ENCODE measurements at regions not wholly inside any gene's neighbourhood (a gene's known extent, or its start where the extent isn't known, plus 50 kb on each side); places are given as distances from the start of the nearest gene placed in this dataset.

DNA sequence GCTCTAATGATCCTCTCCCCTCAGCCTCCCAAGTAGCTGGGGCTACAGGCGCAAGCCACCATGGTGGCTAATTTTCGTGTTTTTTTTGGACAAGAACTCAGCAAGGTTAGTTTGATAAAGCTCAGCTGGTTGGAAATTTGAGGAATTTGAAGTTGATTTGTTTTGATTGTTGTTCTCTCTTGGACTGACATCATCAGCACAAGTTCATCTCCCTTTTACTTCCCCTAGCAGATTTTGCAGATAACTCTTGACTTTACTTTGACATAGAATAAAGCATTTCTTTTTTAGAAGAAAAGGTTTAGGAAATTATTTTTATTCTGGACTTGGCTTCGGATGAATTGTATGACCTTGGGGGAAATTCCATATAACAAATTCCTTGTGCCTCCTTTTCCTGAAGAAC is 74.9 kb upstream of the DLX2 start:
- Histone ChIP-seq H3K27ac (no peak overlapping the region), H3K36me3 (no peaks in the 10 kb centered on the region), H3K4me1 (ENCODE audit: control insufficient read depth in 1 of 2, insufficient read depth in 1 of 2, low read depth in 1 of 2, low read length in 1 of 2) (peaks cover 3 to 5% of the 10 kb centered on the region in 2 experiments), H3K9me3 (no peaks in the 10 kb centered on the region), H3K27me3 (peaks cover 9% of the 10 kb centered on the region), H3K4me3 (ENCODE audit: low read depth in 1 of 2, low read length in 1 of 2) (no peak overlapping the region)
- TF ChIP-seq, protein P1, sequence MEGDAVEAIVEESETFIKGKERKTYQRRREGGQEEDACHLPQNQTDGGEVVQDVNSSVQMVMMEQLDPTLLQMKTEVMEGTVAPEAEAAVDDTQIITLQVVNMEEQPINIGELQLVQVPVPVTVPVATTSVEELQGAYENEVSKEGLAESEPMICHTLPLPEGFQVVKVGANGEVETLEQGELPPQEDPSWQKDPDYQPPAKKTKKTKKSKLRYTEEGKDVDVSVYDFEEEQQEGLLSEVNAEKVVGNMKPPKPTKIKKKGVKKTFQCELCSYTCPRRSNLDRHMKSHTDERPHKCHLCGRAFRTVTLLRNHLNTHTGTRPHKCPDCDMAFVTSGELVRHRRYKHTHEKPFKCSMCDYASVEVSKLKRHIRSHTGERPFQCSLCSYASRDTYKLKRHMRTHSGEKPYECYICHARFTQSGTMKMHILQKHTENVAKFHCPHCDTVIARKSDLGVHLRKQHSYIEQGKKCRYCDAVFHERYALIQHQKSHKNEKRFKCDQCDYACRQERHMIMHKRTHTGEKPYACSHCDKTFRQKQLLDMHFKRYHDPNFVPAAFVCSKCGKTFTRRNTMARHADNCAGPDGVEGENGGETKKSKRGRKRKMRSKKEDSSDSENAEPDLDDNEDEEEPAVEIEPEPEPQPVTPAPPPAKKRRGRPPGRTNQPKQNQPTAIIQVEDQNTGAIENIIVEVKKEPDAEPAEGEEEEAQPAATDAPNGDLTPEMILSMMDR (IDR thresholded peaks at IDR 0.05), result no peak

DNA sequence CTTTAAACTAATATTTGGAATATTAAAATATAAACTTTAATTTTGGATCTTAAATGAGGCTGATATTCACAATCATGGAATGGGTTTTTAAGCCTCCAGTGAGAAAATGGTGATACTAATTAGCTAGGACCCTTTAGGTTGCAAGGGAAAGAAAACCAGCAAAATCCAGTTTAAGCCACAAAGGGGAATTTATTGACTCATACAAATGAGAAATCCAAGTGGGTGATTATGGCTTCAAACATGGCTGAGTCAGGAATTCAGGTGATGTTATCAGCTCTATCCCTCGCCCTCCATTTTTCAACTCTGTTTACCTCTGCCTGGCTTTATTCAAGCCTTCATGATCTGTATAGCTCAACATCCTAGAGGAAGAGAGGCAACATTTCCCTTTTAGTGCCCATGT is 75.3 kb upstream of the DLX2 start:
- H3K27ac ChIP-seq, result no peak overlapping the region
- TF ChIP-seq, protein P1 (IDR thresholded peaks at IDR 0.05), result no peak
- H3K9me3 ChIP-seq, result no peaks in the 10 kb centered on the region
- no peak overlapping the region for H3K4me3 ChIP-seq (ENCODE audit: low read depth in 1 of 2, low read length in 1 of 2)
- peaks cover 8% of the 10 kb centered on the region for H3K27me3 ChIP-seq
- no peaks in the 10 kb centered on the region for H3K36me3 ChIP-seq
- peaks cover 0 to under 1% of the 10 kb centered on the region in 2 experiments for H3K4me1 ChIP-seq (ENCODE audit: control insufficient read depth in 1 of 2, insufficient read depth in 1 of 2, low read depth in 1 of 2, low read length in 1 of 2)

DNA sequence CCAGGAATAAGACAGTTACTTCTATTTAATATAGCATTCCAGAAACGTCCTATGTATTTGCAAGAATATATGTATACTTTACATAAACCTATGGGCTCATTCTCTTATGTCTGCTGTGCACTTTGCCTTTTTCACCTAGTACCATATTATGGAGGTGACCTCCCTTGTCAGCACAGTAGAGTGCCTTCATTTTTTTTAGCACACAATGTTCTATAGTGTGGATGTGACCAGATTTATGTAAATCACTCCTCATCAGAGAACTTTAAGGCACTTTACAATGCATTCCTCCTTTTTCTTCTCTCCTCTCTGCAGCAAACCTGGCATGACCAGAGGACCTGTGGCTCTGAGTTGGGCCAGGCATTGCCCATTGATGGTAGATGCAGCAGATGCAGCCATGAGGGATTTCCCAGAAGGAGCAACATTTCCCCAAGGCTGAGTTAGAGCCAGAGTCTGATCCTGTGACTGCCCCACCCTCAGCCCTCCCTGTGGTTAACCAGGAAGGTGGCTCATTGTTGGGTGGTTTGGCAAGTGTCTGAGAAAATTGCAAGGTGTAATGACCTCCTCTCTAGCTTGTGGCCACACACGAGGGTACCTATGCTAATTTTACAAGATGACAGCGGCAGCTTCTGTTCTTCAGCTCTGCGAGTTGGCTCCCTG is 76.5 kb upstream of the DLX2 start:
- H3K27me3 ChIP-seq, result no peaks in the 10 kb centered on the region
- no peak overlapping the region for H3K4me3 ChIP-seq (ENCODE audit: low read depth in 1 of 2, low read length in 1 of 2)
- no peaks in the 10 kb centered on the region for H3K36me3 ChIP-seq
- no peaks in the 10 kb centered on the region for H3K9me3 ChIP-seq
- no peak overlapping the region for H3K27ac ChIP-seq
- TF ChIP-seq, protein P1 (IDR thresholded peaks at IDR 0.05), result no peak
- H3K4me1 ChIP-seq (ENCODE audit: control insufficient read depth in 1 of 2, insufficient read depth in 1 of 2, low read depth in 1 of 2, low read length in 1 of 2), result no peaks in the 10 kb centered on the region

DNA sequence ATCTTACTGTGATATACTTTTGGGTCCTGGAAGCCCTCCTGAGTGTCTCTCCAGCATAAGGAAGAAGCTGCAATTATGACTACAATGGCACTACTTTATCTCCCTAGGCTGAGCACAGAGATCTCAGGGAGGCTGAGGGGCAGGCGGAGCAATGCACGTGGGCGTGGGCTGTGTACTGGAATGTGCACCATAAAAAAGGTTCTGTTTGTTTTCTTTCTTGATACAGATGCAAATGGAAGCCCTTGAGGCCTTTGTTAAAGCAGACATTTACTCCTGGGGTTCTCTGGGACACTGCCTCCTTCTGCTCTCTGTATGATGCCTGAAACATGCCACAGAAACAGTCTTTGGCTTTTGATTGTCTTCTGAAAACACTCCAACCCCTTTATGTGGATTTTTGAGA is 79.1 kb upstream of the DLX2 start:
- Histone ChIP-seq H3K27me3 (no peaks in the 10 kb centered on the region), H3K27ac (no peak overlapping the region), H3K9me3 (no peaks in the 10 kb centered on the region), H3K36me3 (no peaks in the 10 kb centered on the region), H3K4me3 (ENCODE audit: low read depth in 1 of 2, low read length in 1 of 2) (no peak overlapping the region), H3K4me1 (ENCODE audit: control insufficient read depth in 1 of 2, insufficient read depth in 1 of 2, low read depth in 1 of 2, low read length in 1 of 2) (no peaks in the 10 kb centered on the region)
- TF ChIP-seq, protein P1 (IDR thresholded peaks at IDR 0.05), result no peak

DNA sequence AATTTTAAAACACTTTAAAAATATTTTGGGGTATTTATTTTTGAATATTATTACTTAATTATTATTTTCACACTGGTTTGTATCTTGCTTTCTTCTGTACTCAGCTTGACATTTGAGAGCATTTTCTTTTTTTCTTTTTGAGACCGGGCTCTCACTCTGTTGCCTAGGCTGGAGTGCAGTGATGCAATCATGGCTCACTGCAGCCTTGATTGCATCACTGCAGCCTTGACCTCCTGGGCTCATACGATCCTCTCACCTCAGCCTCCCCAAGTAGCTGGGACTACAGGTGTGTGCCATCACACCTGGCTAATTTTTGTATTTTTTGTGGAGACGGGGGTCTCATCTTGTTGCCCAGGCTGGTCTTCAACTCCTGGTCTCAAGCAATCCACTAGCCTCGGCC is 79.9 kb upstream of the DLX2 start:
- Histone ChIP-seq H3K9me3 (no peaks in the 10 kb centered on the region), H3K36me3 (no peaks in the 10 kb centered on the region), H3K27me3 (no peaks in the 10 kb centered on the region), H3K4me3 (ENCODE audit: low read depth in 1 of 2, low read length in 1 of 2) (no peak overlapping the region), H3K27ac (no peak overlapping the region), H3K4me1 (ENCODE audit: control insufficient read depth in 1 of 2, insufficient read depth in 1 of 2, low read depth in 1 of 2, low read length in 1 of 2) (no peaks in the 10 kb centered on the region)
- TF ChIP-seq, protein P1 (IDR thresholded peaks at IDR 0.05), result no peak

Data from neutrophil (primary cell).